GM10248 (cell line): ENCODE measurements at regions not wholly inside any gene's neighbourhood (a gene's known extent, or its start where the extent isn't known, plus 50 kb on each side); places are given as distances from the start of the nearest gene placed in this dataset.
"Not testable (repeated sequence)": the region's sequence is repeated elsewhere in the genome, so short reads cannot be mapped to it uniquely, and the experiment has no call there.

Experiments used
- CTCF ChIA-PET: fragments of 300-600 bp; sonication (Branson Sonifier 250); formaldehyde crosslinking; extraction: SDS; loops from one replicate; lab custom pipeline; 2021; ENCODE audit warnings: antibody characterized with exemption; lab: Yijun Ruan, JAX
- POLR2A ChIA-PET: fragments of 350-650 bp; sonication (Branson Sonifier 250); formaldehyde crosslinking; extraction: SDS; loops from one replicate; lab custom pipeline; 2020; ENCODE audit warnings: antibody characterized with exemption; lab: Yijun Ruan, JAX
- DNase-seq: peaks from one replicate; pipeline ENCODE4 v3.0.0; 2012; ENCODE audit errors: extremely low spot score
- CTCF ChIP-seq: IDR thresholded peaks from 2 replicates; pipeline ENCODE4 v1.5.1; 2012; ENCODE audit warnings: mild to moderate bottlenecking, low read depth; ENCODE audit errors: extremely low read depth, missing control alignments, control extremely low read depth

DNA sequence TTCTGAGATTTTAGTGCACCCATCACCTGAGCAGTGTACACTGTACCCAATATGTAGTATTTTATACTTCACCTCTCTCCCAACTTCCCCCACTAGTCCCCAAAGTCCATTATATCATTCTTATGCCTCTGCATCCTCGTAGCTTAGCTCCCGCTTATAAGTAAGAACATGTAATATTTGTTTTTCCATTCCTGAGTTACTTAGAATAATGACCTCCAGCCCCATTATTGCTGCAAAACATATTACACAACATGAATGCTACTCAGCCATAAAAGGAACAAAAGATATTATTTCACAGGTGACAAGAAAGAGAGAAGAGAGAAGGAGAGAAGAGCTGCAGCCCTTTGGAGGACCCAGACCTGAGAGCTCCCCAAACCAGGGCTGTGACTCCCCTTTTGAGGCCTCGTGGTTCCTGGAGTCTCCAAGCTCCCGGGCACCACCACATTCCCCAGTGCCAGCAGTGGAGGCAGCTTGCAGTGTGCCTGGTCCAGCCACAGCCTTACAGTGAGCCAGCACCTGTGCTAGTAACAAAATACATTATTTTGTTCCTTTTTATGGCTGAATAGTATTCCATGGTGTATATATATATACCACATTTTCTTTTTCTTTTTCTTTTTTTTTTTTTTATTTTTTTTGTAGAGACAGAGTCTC lies 194.5 kb upstream of the DAB2 start:
- ChIA-PET POLR2A (no interaction called here), CTCF (interaction anchor here (0.7 kb wide), 1 partner anchor 20 kb away, joined by 3 read pairs; no protein-coding TSS in a partner anchor)
- no peak for DNase-seq
- no peak for TF ChIP-seq CTCF

DNA sequence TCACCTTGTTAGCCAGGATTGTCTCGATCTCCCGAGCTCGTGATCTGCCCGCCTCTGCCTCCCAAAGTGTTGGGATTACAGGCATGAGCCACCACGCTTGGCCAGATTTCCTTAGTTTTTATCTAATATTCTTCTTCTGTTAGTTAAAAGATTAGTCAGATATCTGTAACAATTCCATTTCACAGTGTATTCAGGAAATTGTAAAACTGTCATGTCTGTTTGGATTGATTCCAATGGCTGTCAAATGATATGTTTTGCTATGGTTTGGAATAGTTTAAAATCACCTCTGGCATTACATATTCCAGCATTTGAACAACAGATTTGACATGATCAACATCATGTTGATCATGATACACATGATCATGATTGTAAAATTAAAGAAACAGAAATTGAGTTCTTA lies 193.6 kb upstream of the DAB2 start:
- ChIA-PET POLR2A (no interaction called here), CTCF (no interaction called here)
- TF ChIP-seq CTCF: no peak
- DNase-seq: no peak

- no peak for TF ChIP-seq CTCF
- CTCF ChIA-PET: no interaction called here
- DNase-seq: no peak
- POLR2A ChIA-PET: no interaction called here
These were observed 191.4 kb upstream of the DAB2 start for GRCh38 chr5:39616131-39616530.

DNA sequence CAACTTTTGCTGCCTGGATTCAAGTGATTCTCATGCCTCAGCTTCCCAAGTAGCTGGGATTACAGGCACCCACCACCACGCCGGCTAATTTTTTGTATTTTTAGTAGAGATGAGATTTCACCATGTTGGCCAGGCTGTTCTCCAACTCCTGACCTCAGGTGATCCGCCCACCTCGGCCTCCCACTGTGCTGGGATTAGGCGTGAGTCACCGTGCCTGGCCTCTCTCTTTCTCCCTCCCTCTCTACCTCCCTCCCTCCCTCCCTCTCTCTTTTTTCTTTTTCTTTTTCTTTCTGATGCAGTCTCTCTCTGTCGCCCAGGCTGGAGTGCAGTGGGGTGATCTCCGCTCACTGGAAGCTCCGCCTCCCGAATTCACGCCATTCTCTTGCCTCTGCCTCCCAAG lies 186.3 kb upstream of the DAB2 start:
- CTCF ChIA-PET: interaction anchor here (1.2 kb wide), 1 partner anchor 11 kb away, joined by 3 read pairs; no protein-coding TSS in a partner anchor
- POLR2A ChIA-PET, DNase-seq: not testable (repeated sequence)

- peak; percentile 26 for DNase-seq
- TF ChIP-seq CTCF: no peak
- CTCF ChIA-PET: no interaction called here
- POLR2A ChIA-PET: no interaction called here
These were observed 183.2 kb upstream of the DAB2 start for GRCh38 chr5:39608024-39608423.

GRCh38 chr5:39606591-39606990 lies 181.8 kb upstream of the DAB2 start:
- no peak for TF ChIP-seq CTCF
- DNase-seq: no peak
- CTCF ChIA-PET: interaction anchor here (3.4 kb wide), 1 partner anchor 12 kb away, joined by 12 read pairs; no protein-coding TSS in a partner anchor
- POLR2A ChIA-PET: no interaction called here
